Activated CD8-positive, alpha-beta memory T cell treated with anti-CD3 and anti-CD28 coated beads, Interleukin-2, amount 50 U/mL, for 24 hours (primary cell): ENCODE measurements at regions not wholly inside any gene's neighbourhood (a gene's known extent, or its start where the extent isn't known, plus 50 kb on each side); places are given as distances from the start of the nearest gene placed in this dataset.
"Not testable (repeated sequence)": the region's sequence is repeated elsewhere in the genome, so short reads cannot be mapped to it uniquely, and the experiment has no call there.

Experiments used
- DNase-seq: peaks from one replicate; pipeline ENCODE4 v3.0.0-alpha.2; 2020; ENCODE audit errors: extremely low read depth

GRCh38 chr6:134609716-134610261 is 291.9 kb upstream of the SGK1 start:
- DNase-seq: no peak

GRCh38 chr6:134607411-134607810 is 289.5 kb upstream of the SGK1 start:
- no peak for DNase-seq

GRCh38 chr6:134605034-134605433 is 287.1 kb upstream of the SGK1 start:
- no peak for DNase-seq

- DNase-seq: no peak
Observed at GRCh38 chr6:134604014-134604676, 286.2 kb upstream of the SGK1 start.

- DNase-seq: no peak
Observed at GRCh38 chr6:134603561-134603960, 285.6 kb upstream of the SGK1 start.

- DNase-seq: no peak
Observed at GRCh38 chr6:134602123-134602522, 284.2 kb upstream of the SGK1 start.

- DNase-seq: no peak
Observed at GRCh38 chr6:134600671-134601070, 282.8 kb upstream of the SGK1 start.

- DNase-seq: no peak
Observed at GRCh38 chr6:134599079-134599478, 281.2 kb upstream of the SGK1 start.

GRCh38 chr6:134596191-134596590 is 278.3 kb upstream of the SGK1 start:
- no peak for DNase-seq

- DNase-seq: no peak
Observed at GRCh38 chr6:134594881-134595280, 277.0 kb upstream of the SGK1 start.

- no peak for DNase-seq
Observed at GRCh38 chr6:134593887-134594286, 276.0 kb upstream of the SGK1 start.

GRCh38 chr6:134593442-134593841 is 275.5 kb upstream of the SGK1 start:
- no peak for DNase-seq

GRCh38 chr6:134593024-134593423 is 275.1 kb upstream of the SGK1 start:
- no peak for DNase-seq

GRCh38 chr6:134590449-134590848 is 272.5 kb upstream of the SGK1 start:
- no peak for DNase-seq

- DNase-seq: no peak
Observed at GRCh38 chr6:134590004-134590403, 272.1 kb upstream of the SGK1 start.

- no peak for DNase-seq
Observed at GRCh38 chr6:134589512-134589911, 271.6 kb upstream of the SGK1 start.

GRCh38 chr6:134588267-134588666 is 270.4 kb upstream of the SGK1 start:
- no peak for DNase-seq

GRCh38 chr6:134585517-134585873 is 267.6 kb upstream of the SGK1 start:
- DNase-seq: no peak

GRCh38 chr6:134584847-134585516 is 267.1 kb upstream of the SGK1 start:
- no peak for DNase-seq

GRCh38 chr6:134577998-134578397 is 260.1 kb upstream of the SGK1 start:
- DNase-seq: no peak

- no peak for DNase-seq
Observed at GRCh38 chr6:134575221-134575620, 257.3 kb upstream of the SGK1 start.

GRCh38 chr6:134574491-134574890 is 256.6 kb upstream of the SGK1 start:
- no peak for DNase-seq

GRCh38 chr6:134569996-134570395 is 252.1 kb upstream of the SGK1 start:
- not testable (repeated sequence) for DNase-seq
